ENCODE measurements at regions not wholly inside any gene's neighbourhood (a gene's known extent, or its start where the extent isn't known, plus 50 kb on each side); places are given as distances from the start of the nearest gene placed in this dataset.

DNA sequence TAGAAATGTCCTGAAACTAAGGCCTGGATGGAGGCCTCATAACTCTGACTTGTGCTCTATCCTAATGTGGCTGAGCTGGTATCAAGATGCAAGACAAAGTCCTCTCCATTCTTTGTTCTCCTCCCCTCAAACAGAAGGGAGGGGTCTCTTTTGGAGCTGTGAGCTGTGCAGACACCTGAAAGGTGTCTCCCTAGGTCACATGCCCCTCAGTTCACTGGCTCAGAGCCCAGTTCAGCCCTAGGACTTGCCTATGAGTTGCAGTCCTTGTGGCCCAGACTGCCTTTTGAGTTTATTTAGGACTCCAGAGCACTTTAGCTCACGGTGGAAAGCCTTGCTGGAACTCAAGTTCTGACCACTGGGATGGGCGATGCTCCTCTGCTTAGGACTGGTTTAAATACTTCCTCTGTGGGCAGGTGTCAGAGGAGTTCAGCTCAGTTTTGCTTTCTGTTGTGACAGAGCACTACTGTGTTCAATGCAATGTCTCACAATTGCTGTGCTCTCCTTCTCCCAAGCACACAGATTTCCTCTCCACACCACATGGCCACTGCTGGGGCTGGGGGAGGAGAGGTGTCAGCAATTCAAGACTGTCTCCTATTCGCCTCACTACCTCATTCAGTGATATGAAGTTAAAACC is 84.8 kb upstream of the ZNF827 start:
- no peak for DNase-seq (ENCODE audit: low spot score)

DNA sequence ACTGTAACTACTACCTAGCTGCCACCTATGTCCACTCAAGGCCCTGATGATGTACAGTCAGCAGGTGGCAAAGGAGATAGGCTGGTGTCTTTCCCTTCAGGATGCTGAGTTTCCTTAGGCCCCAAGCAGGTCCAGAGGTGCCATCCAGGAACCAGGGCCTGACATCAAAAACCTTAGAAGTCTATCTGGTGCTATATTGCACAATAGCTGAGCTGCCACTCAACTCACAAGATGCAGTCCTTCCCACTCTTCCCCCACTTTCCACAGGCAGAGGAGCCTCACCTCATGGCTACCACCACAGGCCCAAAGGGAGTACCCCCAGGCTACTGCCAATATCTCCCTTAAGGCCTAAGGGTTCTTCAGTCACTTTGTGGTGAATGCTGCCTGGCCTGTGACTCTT is 83.9 kb upstream of the ZNF827 start:
- DNase-seq (ENCODE audit: low spot score), result no peak

DNA sequence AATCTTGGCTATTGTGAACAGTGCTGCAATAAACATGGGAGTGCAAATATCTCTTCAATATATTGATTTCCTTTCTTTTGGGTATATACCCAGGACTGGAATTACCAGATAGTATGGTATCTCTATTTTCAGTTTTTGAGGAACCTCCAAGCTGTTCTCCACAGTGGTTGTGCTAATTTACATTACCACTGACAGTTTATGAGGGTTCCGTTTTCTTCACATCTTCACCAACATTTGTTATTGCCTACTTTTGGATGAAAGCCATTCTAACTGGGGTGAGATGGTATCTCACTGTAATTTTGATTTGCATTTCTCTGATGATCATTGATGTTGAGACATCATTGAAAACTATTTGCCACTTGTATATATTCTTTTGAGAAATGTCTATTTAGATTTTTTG is 79.6 kb upstream of the ZNF827 start:
- no peak for DNase-seq (ENCODE audit: low spot score)

DNA sequence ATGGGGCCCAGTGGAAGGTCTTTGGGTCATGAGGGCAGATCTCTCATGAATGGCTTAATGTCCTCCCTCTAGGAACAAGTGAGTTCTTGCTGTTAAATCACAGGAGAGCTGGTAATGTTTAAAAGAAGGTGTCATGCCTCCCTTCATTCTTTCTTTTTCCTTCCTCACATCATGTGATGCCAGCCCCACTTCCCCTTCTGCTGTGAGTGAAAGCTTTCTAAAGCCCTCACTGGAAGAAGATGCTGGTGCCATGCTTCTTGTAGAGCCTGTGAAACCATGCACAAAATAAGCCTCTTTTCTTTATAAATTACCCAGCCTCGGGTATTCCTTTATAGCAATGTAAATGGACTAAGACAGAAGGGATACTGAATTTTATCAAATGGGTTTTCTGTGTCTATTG is 66.1 kb upstream of the ZNF827 start:
- no peak for DNase-seq (ENCODE audit: low spot score)

DNA sequence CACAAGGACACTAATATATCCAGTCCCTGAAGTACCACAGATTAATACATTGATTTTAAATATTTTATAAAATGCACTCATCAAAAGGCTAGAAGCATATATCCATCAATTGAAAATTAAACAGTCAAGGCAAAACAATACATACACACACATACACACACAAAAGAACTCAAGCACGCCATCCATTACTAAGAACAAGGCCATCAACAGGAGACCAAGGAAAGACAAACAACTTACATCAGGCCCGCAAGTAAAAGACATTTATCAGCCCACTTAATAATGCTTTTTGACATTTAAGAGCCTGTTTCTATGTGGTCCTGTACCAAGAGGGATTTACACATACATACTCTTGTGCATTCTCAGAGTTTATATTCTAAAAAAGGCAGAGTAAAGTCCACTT is 50.0 kb upstream of the ZNF827 start:
- no peak for DNase-seq (ENCODE audit: low spot score)
